Endothelial cell of umbilical vein (primary cell): ENCODE measurements at regions not wholly inside any gene's neighbourhood (a gene's known extent, or its start where the extent isn't known, plus 50 kb on each side); places are given as distances from the start of the nearest gene placed in this dataset.

Experiments used
- BruUV-seq: library from RNA; stranded (reverse); fragments of 400-500 nt; replicated peaks from 2 replicates; lab custom pipeline; 2021; lab: Mats Ljungman, UMichigan
- CTCF ChIA-PET: fragments of 300-600, 350-600 bp; sonication (Branson Sonifier 250); formaldehyde crosslinking; loops from one replicate; lab custom pipeline; 2021; ENCODE audit warnings: antibody characterized with exemption, inconsistent platforms; lab: Charles Lee
- POLR2A ChIA-PET: fragments of 300-600, 350-600 bp; sonication (Branson Sonifier 250); formaldehyde crosslinking; loops from one replicate; lab custom pipeline; 2021; ENCODE audit warnings: antibody characterized with exemption, inconsistent platforms; lab: Charles Lee
- DNase-seq: peaks from one replicate; pipeline ENCODE4 v3.0.0-alpha.2; 2011; ENCODE audit warnings: low read depth, low spot score
- FAIRE-seq: peaks from 2 replicates; lab custom pipeline; 2011; peaks lifted over from hg19 to GRCh38; lab: Jason Lieb, UNC
- H2AFZ ChIP-seq: 2 replicates; pipeline ENCODE4 v1.6.0; 2012; ENCODE audit warnings: low read depth, low read length, control low read depth, inconsistent platforms
- H3K27ac ChIP-seq: 2 replicates; pipeline ENCODE4 v1.5.1; 2011; ENCODE audit warnings: low read depth, mild to moderate bottlenecking, control low read depth, low read length, moderate library complexity; ENCODE audit not compliant: insufficient read depth
- H3K27me3 ChIP-seq, 2 experiments: 2 replicates each; pipeline versions ENCODE4 v1.6.0 to v1.6.1; 2011; ENCODE audit warnings: low read length in 2 of 2, mixed read lengths in 1 of 2; ENCODE audit not compliant: control insufficient read depth in 2 of 2, insufficient read depth in 2 of 2
- H3K36me3 ChIP-seq, 2 experiments: 2 replicates in 1 of 2; 3 replicates in 1 of 2; pipeline ENCODE4 v1.5.1; 2011; ENCODE audit warnings: low read length in 2 of 2, mild to moderate bottlenecking in 1 of 2, moderate library complexity in 1 of 2; ENCODE audit not compliant: control insufficient read depth in 2 of 2, insufficient read depth in 2 of 2; ENCODE audit errors: extremely low read depth in 1 of 2
- H3K4me1 ChIP-seq: 3 replicates; pipeline ENCODE4 v1.5.1; 2011; ENCODE audit warnings: mild to moderate bottlenecking, low read length; ENCODE audit not compliant: control insufficient read depth, insufficient read depth; ENCODE audit errors: extremely low read depth
- H3K4me2 ChIP-seq: 2 replicates; pipeline ENCODE4 v1.6.1; 2011; ENCODE audit warnings: low read length, control low read depth, mixed read lengths; ENCODE audit not compliant: insufficient read depth
- H3K4me3 ChIP-seq, 3 experiments: fragments of 200-600 bp in 1 of 3; sonication (generic), shearing (Covaris generic) in 1 of 3; replicated peaks in 1 of 3; 2 replicates each; pipeline ENCODE4 v1.5.1; 2011 to 2016; ENCODE audit warnings: control low read depth in 3 of 3, low read length in 3 of 3, mild to moderate bottlenecking in 2 of 3, inconsistent platforms in 1 of 3, low read depth in 1 of 3, moderate library complexity in 1 of 3; ENCODE audit not compliant: insufficient read depth in 1 of 3
- H3K79me2 ChIP-seq: 2 replicates; pipeline ENCODE4 v1.6.0; 2012; ENCODE audit warnings: low read length, inconsistent platforms; ENCODE audit not compliant: control insufficient read depth, insufficient read depth
- H3K9ac ChIP-seq: replicated peaks from 2 replicates; pipeline ENCODE3; 2011; ENCODE audit warnings: low read length, control low read depth; ENCODE audit not compliant: insufficient read depth; ENCODE audit errors: extremely low read depth
- H3K9me1 ChIP-seq: replicated peaks from 3 replicates; pipeline ENCODE4 v1.6.0; 2011; ENCODE audit warnings: mild to moderate bottlenecking, low read length; ENCODE audit not compliant: control insufficient read depth, insufficient read depth; ENCODE audit errors: extremely low read depth
- H3K9me3 ChIP-seq: replicated peaks from 2 replicates; pipeline ENCODE4 v1.5.1; 2012; ENCODE audit warnings: low read length, inconsistent platforms; ENCODE audit not compliant: control insufficient read depth, insufficient read depth
- H4K20me1 ChIP-seq: replicated peaks from 2 replicates; pipeline ENCODE3; 2011; ENCODE audit warnings: mild to moderate bottlenecking, low read length; ENCODE audit not compliant: control insufficient read depth, insufficient read depth; ENCODE audit errors: extremely low read depth
- EZH2 ChIP-seq: IDR thresholded peaks from 2 replicates; pipeline ENCODE4 v1.6.1; 2012; ENCODE audit warnings: borderline replicate concordance, low read depth, mild to moderate bottlenecking, moderate library complexity, low read length, inconsistent platforms; ENCODE audit not compliant: severe bottlenecking
- POLR2A ChIP-seq: IDR thresholded peaks from 2 replicates; pipeline ENCODE4 v1.6.1; 2012; ENCODE audit warnings: low read depth, mild to moderate bottlenecking, control low read depth, low read length
- dilution Hi-C: fragments of 300-500 bp; cut with MboI; formaldehyde crosslinking; loops from one replicate; pipeline ENCODE4 v1.15.0; 2019; ENCODE audit warnings: low sequenced_read_pairs; ENCODE audit not compliant: extremely low pct_ligation_motif_present
- intact Hi-C: fragments of 100-400 bp; cut with micrococcal nuclease; formaldehyde crosslinking; loops from one replicate; pipeline ENCODE4 v1.10.0; 2022
- TF ChIP-seq, protein P1 (sequence below), 2 donors: IDR thresholded peaks; 1 replicate in 1 of 2; 2 replicates in 1 of 2; pipeline ENCODE4 v1.5.1; 2011; ENCODE audit warnings: low read length in 2 of 2, mild to moderate bottlenecking in 2 of 2, moderate library complexity in 2 of 2, control low read depth in 1 of 2, inconsistent platforms in 1 of 2, low read depth in 1 of 2; ENCODE audit not compliant: insufficient read depth in 1 of 2; ENCODE audit errors: extremely low read depth in 1 of 2

- Histone ChIP-seq H3K27ac (no peak overlapping the region), H4K20me1 (no peaks in the 10 kb centered on the region), H3K4me1 (peaks cover 5% of the 10 kb centered on the region), H3K9me3 (no peaks in the 10 kb centered on the region), H3K27me3 (no peaks in the 10 kb centered on the region), H3K79me2 (peaks cover 81% of the 10 kb centered on the region), H2AFZ (no peak overlapping the region), H3K9ac (no peak overlapping the region), H3K9me1 (no peaks in the 10 kb centered on the region), H3K4me3 (no peak overlapping the region), H3K36me3 (peaks cover 0 to 4% of the 10 kb centered on the region in 2 experiments), H3K4me2 (no peak overlapping the region)
- intact Hi-C loops (no loop called here), dilution Hi-C loops (no loop called here)
- peak; percentile 11 for DNase-seq
- TF ChIP-seq EZH2 = no peak
- POLR2A ChIA-PET = no interaction called here
- CTCF ChIA-PET = no interaction called here
- peak; percentile 43 for FAIRE-seq
- BruUV-seq = no TSS peak
Measured at GRCh38 chrY:7317571-7317970, 406.0 kb upstream of the AMELY start.

DNA sequence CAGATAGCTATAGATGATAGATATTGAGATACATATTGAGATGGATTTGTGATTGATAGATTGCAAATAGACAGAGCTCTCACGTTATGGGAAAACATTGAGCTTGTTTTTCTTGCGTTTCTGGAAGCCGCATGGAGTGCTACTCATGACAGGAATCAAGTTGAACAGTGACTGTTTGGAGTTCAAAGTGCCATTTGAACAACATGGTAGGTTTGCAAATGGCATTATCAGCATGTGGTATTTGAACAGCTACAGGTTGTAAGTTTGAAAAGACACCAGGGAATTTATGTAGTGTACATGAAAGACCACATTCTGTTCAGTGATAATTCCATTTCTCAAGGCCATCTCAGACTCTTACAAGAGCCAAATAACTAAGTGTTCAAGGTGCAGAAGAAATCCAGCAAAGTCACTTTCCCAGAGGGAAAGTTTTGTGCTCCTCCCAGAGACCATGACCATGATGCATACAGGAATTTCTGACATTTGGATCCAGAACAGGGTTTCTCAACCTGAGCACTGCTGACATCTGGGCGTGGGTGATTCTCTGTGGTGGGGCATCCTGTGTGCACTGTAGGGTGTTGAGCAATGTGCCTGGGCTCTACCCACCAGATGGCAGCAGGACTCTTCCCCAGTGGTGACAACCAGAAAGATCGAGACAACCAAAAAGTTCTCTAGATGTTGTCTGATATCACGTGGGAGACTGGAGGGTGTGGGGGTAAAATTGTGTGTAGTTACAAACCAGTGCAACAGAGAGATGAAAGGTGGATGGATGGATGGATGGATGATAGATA is 399.1 kb upstream of the AMELY start:
- peaks cover 74% of the 10 kb centered on the region for H3K79me2 ChIP-seq
- FAIRE-seq (no peak), DNase-seq (no peak)
- H3K9ac ChIP-seq = no peak overlapping the region
- no peak overlapping the region for H3K4me2 ChIP-seq
- H3K9me3 ChIP-seq = no peaks in the 10 kb centered on the region
- intact Hi-C loops (no loop called here), dilution Hi-C loops (no loop called here)
- H3K27me3 ChIP-seq = no peaks in the 10 kb centered on the region
- peaks cover 0 to 5% of the 10 kb centered on the region in 2 experiments for H3K36me3 ChIP-seq
- H2AFZ ChIP-seq = no peak overlapping the region
- no peaks in the 10 kb centered on the region for H3K9me1 ChIP-seq
- POLR2A ChIA-PET = no interaction called here
- no peak overlapping the region for H3K4me3 ChIP-seq
- CTCF ChIA-PET = no interaction called here
- BruUV-seq = no TSS peak
- H4K20me1 ChIP-seq = no peaks in the 10 kb centered on the region
- TF ChIP-seq POLR2A = no peak
- TF ChIP-seq, protein P1, sequence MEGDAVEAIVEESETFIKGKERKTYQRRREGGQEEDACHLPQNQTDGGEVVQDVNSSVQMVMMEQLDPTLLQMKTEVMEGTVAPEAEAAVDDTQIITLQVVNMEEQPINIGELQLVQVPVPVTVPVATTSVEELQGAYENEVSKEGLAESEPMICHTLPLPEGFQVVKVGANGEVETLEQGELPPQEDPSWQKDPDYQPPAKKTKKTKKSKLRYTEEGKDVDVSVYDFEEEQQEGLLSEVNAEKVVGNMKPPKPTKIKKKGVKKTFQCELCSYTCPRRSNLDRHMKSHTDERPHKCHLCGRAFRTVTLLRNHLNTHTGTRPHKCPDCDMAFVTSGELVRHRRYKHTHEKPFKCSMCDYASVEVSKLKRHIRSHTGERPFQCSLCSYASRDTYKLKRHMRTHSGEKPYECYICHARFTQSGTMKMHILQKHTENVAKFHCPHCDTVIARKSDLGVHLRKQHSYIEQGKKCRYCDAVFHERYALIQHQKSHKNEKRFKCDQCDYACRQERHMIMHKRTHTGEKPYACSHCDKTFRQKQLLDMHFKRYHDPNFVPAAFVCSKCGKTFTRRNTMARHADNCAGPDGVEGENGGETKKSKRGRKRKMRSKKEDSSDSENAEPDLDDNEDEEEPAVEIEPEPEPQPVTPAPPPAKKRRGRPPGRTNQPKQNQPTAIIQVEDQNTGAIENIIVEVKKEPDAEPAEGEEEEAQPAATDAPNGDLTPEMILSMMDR (IDR thresholded peaks at IDR 0.05; ENCODE audit: extremely low read depth in 1 of 2, insufficient read depth in 1 of 2, low read depth in 1 of 2, low read length in 2 of 2) = peak in 1 of 2 donors; percentile 6
- H3K4me1 ChIP-seq = no peaks in the 10 kb centered on the region
- H3K27ac ChIP-seq = no peak overlapping the region
